Fibroblast of upper back skin (primary cell): ENCODE measurements at regions not wholly inside any gene's neighbourhood (a gene's known extent, or its start where the extent isn't known, plus 50 kb on each side); places are given as distances from the start of the nearest gene placed in this dataset.
"Not testable (repeated sequence)": the region's sequence is repeated elsewhere in the genome, so short reads cannot be mapped to it uniquely, and the experiment has no call there.

Experiments
- DNase-seq: peaks from one replicate; pipeline ENCODE4 v3.0.0-alpha.2; 2013

DNA sequence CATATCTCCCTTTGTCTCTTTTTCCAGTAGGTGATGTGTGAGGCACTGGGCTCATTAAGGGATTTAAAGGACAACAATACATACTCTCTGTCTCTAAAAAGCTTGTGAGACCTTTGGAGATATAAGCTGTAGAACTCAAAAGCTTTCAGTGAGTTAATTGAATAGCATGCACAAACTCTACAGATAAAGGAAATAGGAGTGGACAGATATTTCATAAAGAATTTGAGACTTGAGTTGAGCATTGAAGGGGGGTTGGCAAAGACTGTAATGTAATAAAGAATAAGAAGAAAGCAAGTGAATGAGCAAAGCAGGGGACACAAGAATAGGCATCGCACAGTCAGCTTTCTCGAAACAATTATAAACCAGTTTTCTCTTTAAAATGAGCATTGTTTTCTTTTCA lies 583.4 kb upstream of the DPPA4 start:
- no peak for DNase-seq

GRCh38 chr3:109921509-109921908 lies 584.2 kb upstream of the DPPA4 start:
- DNase-seq, result no peak

DNA sequence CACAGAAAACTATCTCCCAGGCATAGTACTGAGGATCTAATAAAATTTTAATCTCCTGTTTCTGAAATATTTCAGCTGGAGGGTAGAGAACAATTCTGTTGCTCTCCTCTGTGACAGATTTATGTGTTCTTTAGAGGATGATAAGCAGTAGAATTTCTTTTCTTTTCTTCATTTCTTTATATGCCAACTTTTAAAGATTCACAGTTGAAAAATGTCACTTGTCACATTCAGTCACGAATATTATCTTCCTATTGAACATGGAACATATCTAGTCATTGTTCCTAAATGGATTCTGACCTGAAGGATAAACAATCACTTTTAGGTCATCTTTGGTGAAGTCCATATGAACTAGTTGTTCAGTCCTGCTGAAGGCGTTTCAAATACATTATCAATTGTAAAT lies 585.5 kb upstream of the DPPA4 start:
- DNase-seq, result no peak

DNA sequence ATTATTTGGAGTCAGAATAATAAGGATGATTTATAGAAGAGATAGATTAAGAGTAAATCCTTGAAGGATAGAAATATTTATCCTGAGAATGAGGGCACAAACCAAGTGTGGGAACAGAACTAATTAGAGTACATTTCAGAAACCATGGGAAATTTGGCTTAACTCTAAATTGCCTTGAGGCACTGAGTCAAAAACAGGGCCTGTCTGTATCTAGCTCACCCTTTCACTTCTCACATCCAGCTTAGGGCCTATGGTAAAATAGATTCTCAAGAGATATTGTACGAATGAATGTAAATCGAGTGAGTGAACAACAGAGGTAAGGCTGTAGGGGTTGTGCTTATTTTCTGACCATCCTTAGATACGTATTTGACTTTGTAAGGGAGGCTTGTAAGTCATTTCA lies 586.1 kb upstream of the DPPA4 start:
- no peak for DNase-seq

- no peak for DNase-seq
Observed at GRCh38 chr3:109924196-109924595, 586.9 kb upstream of the DPPA4 start.

DNA sequence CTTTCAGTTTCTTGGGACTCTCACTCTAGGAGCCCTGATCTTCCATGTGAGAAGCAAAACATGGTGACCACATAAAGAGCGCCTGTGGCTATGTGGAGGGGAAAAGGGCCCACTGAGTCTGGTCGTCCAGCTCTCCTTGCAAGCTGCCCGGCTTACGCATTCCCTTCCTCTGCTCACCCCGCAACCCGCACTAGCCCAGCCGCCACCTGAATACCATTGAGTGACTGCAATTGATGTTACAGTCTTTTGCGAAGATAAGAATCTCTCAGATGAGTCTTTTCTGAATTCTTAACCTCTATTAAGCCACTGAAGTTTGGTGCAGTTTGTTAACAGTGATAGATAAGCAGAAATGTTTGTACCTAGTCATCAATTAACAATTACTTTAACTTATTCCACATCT lies 589.0 kb upstream of the DPPA4 start:
- DNase-seq, result no peak

DNA sequence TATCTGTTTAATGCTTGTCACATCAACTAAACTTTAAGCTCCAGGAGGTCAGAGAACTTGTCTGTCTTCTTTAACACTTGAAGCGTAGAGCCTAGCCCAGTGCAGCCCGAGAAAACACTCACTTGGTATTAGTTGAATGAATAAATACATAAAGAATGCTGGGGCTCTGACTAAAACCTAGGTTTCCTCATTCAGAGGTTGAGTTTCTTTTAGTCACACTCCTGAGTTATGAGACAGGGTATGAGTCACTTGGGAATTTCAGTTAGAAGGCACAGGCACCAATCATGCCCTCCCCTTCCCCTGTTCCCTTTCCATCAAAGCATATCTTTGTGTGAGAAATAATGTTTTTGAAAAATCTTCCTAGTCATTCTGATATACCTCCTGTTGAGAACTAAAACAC lies 589.8 kb upstream of the DPPA4 start:
- peak; percentile 97 for DNase-seq

GRCh38 chr3:109927726-109928125 lies 590.4 kb upstream of the DPPA4 start:
- no peak for DNase-seq

DNA sequence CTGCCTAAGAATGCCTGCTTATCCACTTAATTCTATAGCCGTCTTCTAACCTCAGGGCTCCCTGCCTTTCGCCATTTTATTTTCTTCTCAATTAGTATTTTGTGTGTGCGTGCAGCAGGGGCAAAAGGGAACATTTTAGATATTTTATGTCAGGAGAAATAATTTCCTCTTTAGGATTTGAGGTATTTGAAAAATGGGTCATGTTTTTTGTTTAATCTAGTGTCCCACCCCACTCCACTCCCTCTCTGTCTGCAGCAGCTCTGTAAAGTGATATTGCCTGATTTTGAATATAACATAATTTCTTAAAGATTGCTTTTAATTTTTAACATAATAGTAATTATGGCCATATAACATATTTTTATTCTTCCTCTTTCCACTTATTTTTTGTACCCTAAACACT lies 593.2 kb upstream of the DPPA4 start:
- no peak for DNase-seq

DNA sequence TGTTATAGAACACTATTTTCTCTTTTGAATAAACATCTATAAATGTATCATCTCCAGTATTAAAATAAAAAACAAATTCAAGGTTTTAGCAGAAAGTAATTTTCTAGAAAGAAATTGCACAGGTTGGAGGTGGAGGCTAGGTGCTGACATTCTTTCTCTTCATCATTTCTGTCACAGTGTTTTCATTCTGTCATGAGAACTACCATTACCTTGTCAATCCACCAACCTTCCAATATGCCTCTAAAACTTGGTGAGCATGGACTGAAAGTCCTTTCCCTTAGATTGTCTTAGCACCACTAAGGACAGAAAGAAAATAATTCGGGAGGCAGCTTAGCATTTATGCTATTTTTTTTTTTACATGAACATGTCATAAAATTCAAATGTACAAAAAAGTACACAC lies 596.2 kb upstream of the DPPA4 start:
- DNase-seq, result no peak

GRCh38 chr3:109939817-109940216 lies 602.5 kb upstream of the DPPA4 start:
- DNase-seq, result no peak

- DNase-seq, result peak; percentile 14
Observed at GRCh38 chr3:109943181-109943580, 605.8 kb upstream of the DPPA4 start.

GRCh38 chr3:109944836-109945235 lies 607.5 kb upstream of the DPPA4 start:
- DNase-seq, result no peak

GRCh38 chr3:109952924-109953323 lies 615.6 kb upstream of the DPPA4 start:
- DNase-seq, result peak; percentile 16

DNA sequence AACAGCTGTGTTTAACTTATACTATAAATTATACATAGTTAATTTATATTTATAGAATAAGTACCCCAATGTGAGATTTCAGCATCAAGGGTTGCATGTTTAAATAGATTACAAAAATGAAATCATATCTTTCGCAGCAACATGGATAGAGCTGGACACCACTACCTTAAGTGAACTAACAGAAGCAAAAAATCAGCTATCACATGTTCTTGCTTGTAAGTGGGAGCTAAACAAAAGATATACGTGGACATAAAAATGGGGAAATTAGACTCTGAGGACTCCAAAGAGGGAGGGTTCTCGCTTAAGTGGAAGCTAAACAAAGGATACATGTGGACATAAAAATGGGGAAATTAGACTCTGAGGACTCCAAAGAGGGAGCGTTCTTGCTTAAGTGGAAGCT lies 626.5 kb upstream of the DPPA4 start:
- no peak for DNase-seq

- DNase-seq, result peak; percentile 1
Observed at GRCh38 chr3:109973733-109974132, 636.4 kb upstream of the DPPA4 start.

DNA sequence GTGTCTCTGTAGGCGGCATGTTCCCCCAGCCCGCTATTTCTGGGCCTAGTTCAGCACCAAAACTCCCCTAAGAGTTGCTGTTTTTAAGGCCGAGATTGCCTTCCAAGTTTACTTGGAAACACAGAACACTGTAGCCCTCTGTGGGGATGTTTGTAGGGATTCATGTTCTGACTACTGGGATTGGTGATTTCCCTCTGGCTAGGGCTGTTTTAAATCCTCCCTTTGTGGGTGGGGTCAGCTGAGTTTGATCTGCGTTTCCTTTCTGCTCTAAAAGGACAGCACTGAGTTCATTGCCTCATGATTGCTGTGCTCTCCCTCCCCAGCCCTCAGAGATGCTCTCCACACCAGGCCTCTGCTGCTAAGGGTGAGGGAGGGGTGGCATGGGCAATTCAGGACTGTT lies 640.6 kb upstream of the DPPA4 start:
- no peak for DNase-seq

- DNase-seq, result no peak
Observed at GRCh38 chr3:109982201-109982600, 644.9 kb upstream of the DPPA4 start.

DNA sequence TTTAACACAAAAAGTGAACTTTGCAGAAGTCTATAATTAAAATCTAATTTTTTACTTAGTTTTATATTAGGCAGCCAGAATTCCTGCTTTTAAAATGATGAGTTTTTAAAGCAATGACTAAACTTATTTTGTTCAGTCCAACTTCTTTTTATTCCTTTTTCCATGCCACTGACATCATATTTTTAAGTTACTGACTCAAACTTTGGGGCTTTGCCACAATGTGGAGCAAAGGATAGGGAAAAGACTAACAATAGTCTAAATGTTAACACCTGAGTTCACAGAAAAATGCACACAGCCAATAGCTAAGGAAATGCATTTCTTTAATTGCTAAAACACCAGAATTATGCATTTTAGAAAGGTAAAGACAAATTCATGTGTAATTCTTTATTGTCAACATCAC lies 647.6 kb upstream of the DPPA4 start:
- DNase-seq, result no peak

DNA sequence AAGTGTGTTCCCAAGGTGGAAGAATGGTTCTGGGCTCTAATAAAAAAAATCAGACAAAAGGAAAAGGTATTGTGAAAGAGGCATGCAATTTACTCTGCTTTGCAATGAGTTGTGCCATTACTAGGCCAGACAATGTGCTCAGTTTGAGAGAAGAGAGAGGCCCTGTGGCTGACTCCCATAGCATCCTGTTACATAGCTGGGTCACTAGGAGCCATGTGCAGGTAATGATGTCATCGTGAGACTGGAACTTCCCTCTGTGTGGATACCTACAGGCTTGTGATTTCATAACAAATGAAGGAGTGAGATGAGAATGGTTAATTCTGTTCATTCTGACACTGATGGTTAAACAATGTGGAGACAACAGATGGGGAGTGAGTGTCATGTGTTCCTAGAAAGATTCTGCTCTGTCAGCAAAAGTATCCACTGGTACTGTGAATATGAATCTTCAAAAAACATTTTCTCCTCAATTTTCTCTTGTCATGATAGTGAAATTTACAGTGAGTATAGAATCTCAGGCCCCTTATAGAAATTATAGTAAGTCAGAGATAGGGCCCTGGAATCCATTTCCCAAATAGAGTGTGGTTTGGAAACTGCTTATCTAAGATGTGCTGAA lies 648.7 kb upstream of the DPPA4 start:
- DNase-seq, result no peak

DNA sequence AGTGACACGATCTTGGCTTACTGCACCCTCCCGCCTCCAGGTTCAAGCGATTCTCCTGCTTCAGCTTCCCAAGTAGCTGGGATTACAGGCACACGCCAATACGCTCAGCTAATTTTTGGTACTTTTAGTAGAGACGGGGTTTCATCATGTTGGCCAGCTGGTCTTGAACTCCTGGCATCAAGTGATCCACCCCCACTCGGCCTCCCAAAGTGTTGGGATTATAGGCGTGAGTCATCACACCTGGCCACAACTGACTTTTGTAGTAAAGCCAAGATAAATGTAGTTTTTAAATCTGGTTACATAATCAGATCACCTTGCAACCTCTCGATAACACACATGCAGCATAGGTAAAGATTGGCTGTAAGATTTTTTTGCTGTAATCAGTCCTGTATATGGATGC lies 657.5 kb upstream of the DPPA4 start:
- DNase-seq, result no peak

DNA sequence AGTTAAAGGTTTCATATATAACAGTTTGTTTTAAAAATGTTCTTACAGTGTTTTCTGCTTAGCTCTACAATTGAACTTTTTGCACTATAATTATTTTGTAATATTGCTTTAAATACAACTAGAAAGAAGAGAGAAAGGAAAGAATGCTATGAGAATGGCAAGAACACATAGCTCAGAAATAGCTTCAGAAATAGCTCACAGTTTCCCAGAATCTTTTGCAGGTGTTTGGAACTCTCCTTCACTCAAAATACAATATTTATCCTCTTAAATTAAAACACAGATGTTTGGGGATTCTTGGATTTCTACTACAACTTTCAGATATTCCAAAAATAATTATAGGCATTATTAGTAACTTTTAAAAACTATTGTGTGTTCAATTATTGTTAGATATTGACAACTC lies 658.0 kb upstream of the DPPA4 start:
- no peak for DNase-seq

- DNase-seq, result not testable (repeated sequence)
Observed at GRCh38 chr3:110001905-110002304, 664.6 kb upstream of the DPPA4 start.

DNA sequence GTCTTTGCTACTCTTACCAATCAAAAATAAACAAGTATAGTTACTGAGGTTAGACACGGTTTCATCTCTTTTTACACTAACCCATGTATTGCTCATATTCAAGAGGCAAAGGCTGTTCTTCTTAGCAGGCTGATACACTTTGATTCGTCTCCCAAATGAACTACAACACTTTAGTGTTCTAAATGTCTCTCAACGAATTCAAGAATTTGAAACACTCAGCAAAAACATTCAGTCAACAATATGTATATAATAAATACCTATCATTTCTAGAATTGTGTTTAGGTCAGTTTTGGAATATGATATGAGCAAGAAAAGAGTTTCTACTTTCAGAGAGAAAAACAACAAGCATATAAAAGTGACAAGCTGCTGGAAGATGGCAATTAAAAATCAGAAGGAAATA lies 669.6 kb upstream of the DPPA4 start:
- no peak for DNase-seq

- DNase-seq, result no peak
Observed at GRCh38 chr3:110015231-110015963, 678.1 kb upstream of the DPPA4 start.
